SU-DHL-6 (cell line): ENCODE measurements at regions not wholly inside any gene's neighbourhood (a gene's known extent, or its start where the extent isn't known, plus 50 kb on each side); places are given as distances from the start of the nearest gene placed in this dataset.

Experiments used
- H2AFZ ChIP-seq: fragments of 200-600 bp; sonication (generic); 2 replicates; pipeline ENCODE4 v1.6.1; 2014; ENCODE audit warnings: low read depth, mild to moderate bottlenecking, moderate library complexity, mixed read lengths, antibody characterized with exemption, low read length; ENCODE audit not compliant: severe bottlenecking
- H3F3A ChIP-seq: fragments of 200-600 bp; shearing (Covaris generic); 2 replicates; pipeline ENCODE4 v1.6.0; 2016; ENCODE audit warnings: antibody characterized with exemption, mild to moderate bottlenecking; ENCODE audit not compliant: insufficient read depth
- H3K27ac ChIP-seq: fragments of 200-600 bp; sonication (generic); 2 replicates; pipeline ENCODE4 v1.5.1; 2016; ENCODE audit warnings: low read depth, mild to moderate bottlenecking, low read length, moderate library complexity, mixed read lengths
- H3K27me3 ChIP-seq: fragments of 200-600 bp; sonication (generic), shearing (Covaris generic); 2 replicates; pipeline ENCODE4 v1.6.0; 2014; ENCODE audit warnings: mild to moderate bottlenecking, low read length
- H3K36me3 ChIP-seq: fragments of 200-600 bp; sonication (generic); 2 replicates; pipeline ENCODE4 v1.6.1; 2014; ENCODE audit warnings: mild to moderate bottlenecking, low read length, mixed read lengths
- H3K4me2 ChIP-seq: fragments of 300-600, 200-600 bp; shearing (Covaris generic), sonication (generic); 2 replicates; pipeline ENCODE4 v1.6.0; 2014; ENCODE audit warnings: low read length, low read depth, mild to moderate bottlenecking; ENCODE audit not compliant: poor library complexity, severe bottlenecking
- H3K4me3 ChIP-seq: fragments of 200-600 bp; sonication (generic); 2 replicates; pipeline ENCODE4 v1.5.1; 2014; ENCODE audit warnings: antibody characterized with exemption, low read length, mild to moderate bottlenecking, mixed read lengths; ENCODE audit not compliant: insufficient read depth, poor library complexity, severe bottlenecking
- H3K79me2 ChIP-seq: fragments of 200-600 bp; sonication (generic); 2 replicates; pipeline ENCODE4 v1.6.1; 2014; ENCODE audit warnings: mild to moderate bottlenecking, low read length, moderate library complexity; ENCODE audit not compliant: insufficient read depth
- H3K9ac ChIP-seq: fragments of 200-600 bp; sonication (generic); 2 replicates; pipeline ENCODE4 v1.7.0; 2014; ENCODE audit warnings: mild to moderate bottlenecking, low read length
- H3K9me2 ChIP-seq: fragments of 200-600 bp; sonication (generic); replicated peaks from 2 replicates; pipeline ENCODE4 v1.6.1; 2014; ENCODE audit warnings: low read length; ENCODE audit not compliant: insufficient read depth
- H3K9me3 ChIP-seq: fragments of 200-600 bp; sonication (generic); 2 replicates; pipeline ENCODE4 v1.6.1; 2014; ENCODE audit warnings: low read length, mixed read lengths; ENCODE audit not compliant: insufficient read depth
- H4K20me1 ChIP-seq: fragments of 200-600 bp; sonication (generic); 2 replicates; pipeline ENCODE4 v1.6.1; 2014; ENCODE audit warnings: low read depth, mild to moderate bottlenecking, antibody characterized with exemption, low read length, moderate library complexity, mixed read lengths
- CTCF ChIP-seq: fragments of 200-600 bp; sonication (generic); IDR thresholded peaks from one replicate; pipeline ENCODE4 v1.5.1; 2017; ENCODE audit warnings: antibody characterized with exemption, mild to moderate bottlenecking, low read length, moderate library complexity; ENCODE audit not compliant: insufficient read depth, poor library complexity, severe bottlenecking
- EZH2phosphoT487 ChIP-seq: fragments of 200-600 bp; sonication (generic), shearing (Covaris generic); conservative IDR thresholded peaks from 2 replicates; pipeline ENCODE4 v1.6.1; 2018; ENCODE audit warnings: mild to moderate bottlenecking, antibody characterized with exemption, low read length, moderate library complexity, mixed read lengths

DNA sequence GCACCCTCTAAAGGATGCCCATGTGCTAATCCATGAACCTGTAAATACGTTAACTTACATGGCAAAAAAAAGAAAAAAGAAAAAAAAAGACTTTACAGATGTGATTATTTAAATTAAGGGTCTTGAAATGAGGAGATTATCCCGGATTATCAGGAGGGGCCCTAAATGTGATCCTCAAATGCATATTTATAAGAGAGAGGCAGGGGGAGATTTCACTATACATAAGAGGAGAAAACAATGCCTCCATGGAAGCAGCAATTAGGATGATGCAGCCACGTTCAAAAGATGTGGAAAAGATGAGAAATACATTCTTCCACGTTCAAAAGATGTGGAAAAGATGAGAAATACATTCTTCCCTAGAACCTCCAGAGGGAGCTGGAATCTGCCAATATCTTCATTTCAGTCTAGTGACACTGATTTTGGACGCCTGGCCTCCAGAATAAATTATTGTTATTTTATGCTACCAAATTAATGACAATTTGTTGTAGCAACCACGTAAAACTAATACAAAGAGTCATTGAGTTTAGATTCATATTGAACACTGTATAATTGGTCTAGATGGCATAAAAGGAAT, 328.4 kb upstream of the GNAI1 start:
- no peak overlapping the region for H3K27ac ChIP-seq
- H4K20me1 ChIP-seq: no peaks in the 10 kb centered on the region
- TF ChIP-seq EZH2phosphoT487: no peak
- TF ChIP-seq CTCF: no peak
- no peaks in the 10 kb centered on the region for H3K79me2 ChIP-seq
- no peak overlapping the region for H2AFZ ChIP-seq
- H3K36me3 ChIP-seq: no peaks in the 10 kb centered on the region
- H3K9me3 ChIP-seq: no peaks in the 10 kb centered on the region
- no peaks in the 10 kb centered on the region for H3F3A ChIP-seq
- no peak overlapping the region for H3K4me2 ChIP-seq
- H3K9me2 ChIP-seq: no peaks in the 10 kb centered on the region
- H3K27me3 ChIP-seq: no peaks in the 10 kb centered on the region
- no peak overlapping the region for H3K4me3 ChIP-seq
- no peak overlapping the region for H3K9ac ChIP-seq

DNA sequence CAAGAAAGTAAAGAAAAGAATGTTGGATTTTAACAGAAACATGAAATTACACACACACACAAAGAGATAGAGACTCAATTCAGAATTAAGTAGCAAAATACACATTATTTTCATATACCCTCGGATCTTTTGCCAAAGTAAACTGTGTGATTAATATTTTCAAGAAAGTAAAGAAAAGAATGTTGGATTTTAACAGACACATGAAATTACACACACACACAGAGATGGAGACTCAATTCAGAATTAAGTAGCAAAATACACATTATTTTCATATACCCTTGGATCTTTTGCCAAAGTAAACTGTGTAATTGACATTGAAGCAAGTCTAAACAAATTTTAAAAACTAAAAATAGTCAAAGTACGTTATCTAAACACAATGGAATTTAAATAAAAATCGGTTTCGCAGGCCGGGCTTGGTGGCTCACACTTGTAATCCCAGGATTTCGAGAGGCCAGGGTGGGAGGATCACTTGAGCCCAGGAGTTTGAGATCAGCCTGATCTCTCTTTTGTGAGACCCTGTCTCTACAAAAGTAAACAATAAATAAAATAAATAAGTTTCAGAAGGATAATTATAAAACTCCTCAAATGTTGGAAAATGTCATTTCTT, 337.3 kb upstream of the MAGI2 start:
- no peaks in the 10 kb centered on the region for H3K9me2 ChIP-seq

GRCh38 chr7:79789584-79790345, 336.3 kb upstream of the MAGI2 start:
- no peak for TF ChIP-seq CTCF
- TF ChIP-seq EZH2phosphoT487: no peak
- H3K9me2 ChIP-seq: no peaks in the 10 kb centered on the region
- H3K79me2 ChIP-seq: no peaks in the 10 kb centered on the region
- no peaks in the 10 kb centered on the region for H4K20me1 ChIP-seq
- no peaks in the 10 kb centered on the region for H3K27me3 ChIP-seq
- H3F3A ChIP-seq: no peaks in the 10 kb centered on the region
- H3K9ac ChIP-seq: no peak overlapping the region
- H2AFZ ChIP-seq: no peak overlapping the region
- no peaks in the 10 kb centered on the region for H3K9me3 ChIP-seq
- H3K4me2 ChIP-seq: no peak overlapping the region
- no peak overlapping the region for H3K4me3 ChIP-seq
- no peak overlapping the region for H3K27ac ChIP-seq
- no peaks in the 10 kb centered on the region for H3K36me3 ChIP-seq

More for the DNA sequence above, 337.3 kb upstream of the MAGI2 start:
- Histone ChIP-seq H3K4me2 (no peak overlapping the region), H3K27me3 (no peaks in the 10 kb centered on the region), H3K27ac (no peak overlapping the region), H3K4me3 (no peak overlapping the region), H4K20me1 (no peaks in the 10 kb centered on the region), H3K36me3 (no peaks in the 10 kb centered on the region), H3K9me3 (no peaks in the 10 kb centered on the region), H3F3A (no peaks in the 10 kb centered on the region), H3K9ac (no peak overlapping the region), H2AFZ (no peak overlapping the region), H3K79me2 (no peaks in the 10 kb centered on the region)
- TF ChIP-seq EZH2phosphoT487: no peak
- TF ChIP-seq CTCF: no peak
